ENCODE measurements at regions not wholly inside any gene's neighbourhood (a gene's known extent, or its start where the extent isn't known, plus 50 kb on each side); places are given as distances from the start of the nearest gene placed in this dataset.

- no peak overlapping the region for H2AFZ ChIP-seq (ENCODE audit: low read length)
Measured at GRCh38 chr9:11128156-11128555, 515.4 kb upstream of the PTPRD start.

GRCh38 chr9:11135851-11136250, 523.0 kb upstream of the PTPRD start:
- ChIA-PET CTCF (no interaction called here), POLR2A (ENCODE audit: unreplicated experiment) (no interaction called here)
- H3K27ac ChIP-seq (ENCODE audit: low read length), result no peak overlapping the region
- H3K27me3 ChIP-seq (ENCODE audit: low read length), result no peaks in the 10 kb centered on the region
- ATAC-seq, result no peak
- no peaks in the 10 kb centered on the region for H3F3A ChIP-seq (ENCODE audit: low read length, unreplicated experiment)
- no peaks in the 10 kb centered on the region for H3K36me3 ChIP-seq (ENCODE audit: low read depth, low read length)
- no peaks in the 10 kb centered on the region for H4K20me1 ChIP-seq (ENCODE audit: low read length)
- H3K4me2 ChIP-seq (ENCODE audit: low read length), result no peak overlapping the region
- TF ChIP-seq EZH2phosphoT487 (IDR thresholded peaks at IDR 0.05; ENCODE audit: borderline replicate concordance, low read length) (no peak), CTCF (conservative IDR thresholded peaks at IDR 0.05; ENCODE audit: low read depth, low read length) (no peak), EZH2 (IDR thresholded peaks at IDR 0.05; ENCODE audit: low read length, unreplicated experiment) (no peak)
- H3K4me3 ChIP-seq (ENCODE audit: low read length), result no peak overlapping the region
- no peaks in the 10 kb centered on the region for H3K9me3 ChIP-seq (ENCODE audit: low read length)
- intact Hi-C loops (cut with micrococcal nuclease), result no loop called here
- no peaks in the 10 kb centered on the region for H3K4me1 ChIP-seq (ENCODE audit: insufficient read depth, low read length)
- no peak overlapping the region for H2AFZ ChIP-seq (ENCODE audit: low read length)
- H3K9me2 ChIP-seq (replicated peaks; ENCODE audit: low read length), result no peaks in the 10 kb centered on the region
- no TSS peak for BruUV-seq (replicated peaks)
- no peaks in the 10 kb centered on the region for H3K79me2 ChIP-seq (ENCODE audit: low read length)
- DNase-seq, result no peak
- H3K9ac ChIP-seq (ENCODE audit: low read length), result no peak overlapping the region

More at GRCh38 chr9:11128156-11128555, 515.4 kb upstream of the PTPRD start:
- Histone ChIP-seq H3K9me3 (ENCODE audit: low read length) (no peaks in the 10 kb centered on the region), H3K4me1 (ENCODE audit: insufficient read depth, low read length) (no peaks in the 10 kb centered on the region), H3K36me3 (ENCODE audit: low read depth, low read length) (no peaks in the 10 kb centered on the region), H3K27me3 (ENCODE audit: low read length) (no peaks in the 10 kb centered on the region), H3K4me3 (ENCODE audit: low read length) (no peak overlapping the region), H3K9ac (ENCODE audit: low read length) (no peak overlapping the region), H3K27ac (ENCODE audit: low read length) (no peak overlapping the region), H4K20me1 (ENCODE audit: low read length) (no peaks in the 10 kb centered on the region), H3K4me2 (ENCODE audit: low read length) (no peak overlapping the region), H3F3A (ENCODE audit: low read length, unreplicated experiment) (no peaks in the 10 kb centered on the region), H3K79me2 (ENCODE audit: low read length) (no peaks in the 10 kb centered on the region), H3K9me2 (replicated peaks; ENCODE audit: low read length) (no peaks in the 10 kb centered on the region)
- intact Hi-C loops (cut with micrococcal nuclease), result no loop called here
- TF ChIP-seq EZH2 (IDR thresholded peaks at IDR 0.05; ENCODE audit: low read length, unreplicated experiment) (no peak), EZH2phosphoT487 (IDR thresholded peaks at IDR 0.05; ENCODE audit: borderline replicate concordance, low read length) (no peak), CTCF (conservative IDR thresholded peaks at IDR 0.05; ENCODE audit: low read depth, low read length) (no peak)
- ChIA-PET CTCF (no interaction called here), POLR2A (ENCODE audit: unreplicated experiment) (no interaction called here)
- ATAC-seq (no peak), DNase-seq (no peak)
- no TSS peak for BruUV-seq (replicated peaks)

- intact Hi-C loops (cut with micrococcal nuclease), result no loop called here
- Histone ChIP-seq H3F3A (ENCODE audit: low read length, unreplicated experiment) (no peaks in the 10 kb centered on the region), H3K27me3 (ENCODE audit: low read length) (no peaks in the 10 kb centered on the region), H3K9ac (ENCODE audit: low read length) (no peak overlapping the region), H2AFZ (ENCODE audit: low read length) (no peak overlapping the region), H3K9me3 (ENCODE audit: low read length) (no peaks in the 10 kb centered on the region), H3K4me3 (ENCODE audit: low read length) (no peak overlapping the region), H3K79me2 (ENCODE audit: low read length) (no peaks in the 10 kb centered on the region), H3K9me2 (replicated peaks; ENCODE audit: low read length) (no peaks in the 10 kb centered on the region), H3K27ac (ENCODE audit: low read length) (no peak overlapping the region), H3K4me2 (ENCODE audit: low read length) (no peak overlapping the region), H3K36me3 (ENCODE audit: low read depth, low read length) (no peaks in the 10 kb centered on the region), H4K20me1 (ENCODE audit: low read length) (no peaks in the 10 kb centered on the region), H3K4me1 (ENCODE audit: insufficient read depth, low read length) (no peaks in the 10 kb centered on the region)
- ATAC-seq (peak; percentile 58), DNase-seq (peak; percentile 19)
- CTCF ChIA-PET, result no interaction called here
- no peak for TF ChIP-seq CTCF (conservative IDR thresholded peaks at IDR 0.05; ENCODE audit: low read depth, low read length)
- no peak for TF ChIP-seq EZH2phosphoT487 (IDR thresholded peaks at IDR 0.05; ENCODE audit: borderline replicate concordance, low read length)
- no peak for TF ChIP-seq EZH2 (IDR thresholded peaks at IDR 0.05; ENCODE audit: low read length, unreplicated experiment)
- BruUV-seq (replicated peaks), result no TSS peak
- POLR2A ChIA-PET (ENCODE audit: unreplicated experiment), result no interaction called here
Measured at GRCh38 chr9:11141357-11141756, 528.6 kb upstream of the PTPRD start.
